Stimulated activated CD8-positive, alpha-beta memory T cell treated with anti-CD3 and anti-CD28 coated beads, Interleukin-2, amount 100 ng/mL, for 48 hours (primary cell): ENCODE measurements at regions not wholly inside any gene's neighbourhood (a gene's known extent, or its start where the extent isn't known, plus 50 kb on each side); places are given as distances from the start of the nearest gene placed in this dataset.

Source experiments
- DNase-seq, 2 donors: peaks; one replicate each; pipeline ENCODE4 v3.0.0-alpha.2; 2020; ENCODE audit warnings: low read depth in 2 of 2

DNA sequence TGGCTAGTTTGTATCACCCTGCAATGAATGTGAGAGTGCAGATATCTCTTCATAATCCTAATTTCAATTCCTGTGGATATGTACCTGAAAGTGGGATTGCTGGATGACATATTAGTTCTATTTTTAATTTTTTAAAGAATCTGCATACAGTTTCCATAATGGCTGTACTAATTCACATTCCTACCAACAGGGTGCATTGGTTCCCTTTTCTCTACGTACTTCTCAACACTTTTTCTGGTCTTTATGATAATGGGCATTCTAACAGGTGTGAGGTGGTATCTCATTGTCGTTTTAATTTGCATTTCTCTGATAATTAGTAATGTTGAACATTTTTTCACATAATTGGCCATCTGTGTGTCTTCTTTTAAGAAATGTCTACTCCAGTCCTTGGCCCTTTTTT, 927.5 kb downstream of the DTWD2 start:
- DNase-seq, result no peak

DNA sequence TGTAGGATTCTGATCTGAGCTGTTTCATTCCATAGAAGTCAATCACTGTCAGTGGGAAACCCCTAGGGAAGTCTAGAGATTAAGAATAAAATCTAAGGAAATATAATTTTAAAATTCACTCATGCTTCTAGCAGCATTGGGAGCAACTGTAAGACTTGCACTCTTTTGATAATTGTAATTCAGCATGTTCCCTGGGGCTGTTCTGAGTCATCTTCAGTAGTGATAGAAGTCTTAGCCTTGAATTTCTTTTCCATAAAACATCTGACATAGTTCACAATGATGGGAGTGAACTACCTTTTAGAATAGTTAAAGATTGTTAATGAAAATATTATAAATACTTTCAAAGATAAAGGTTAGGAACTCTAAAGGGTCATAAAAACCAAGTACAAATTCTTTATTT, 935.8 kb downstream of the DTWD2 start:
- DNase-seq, result no peak

DNA sequence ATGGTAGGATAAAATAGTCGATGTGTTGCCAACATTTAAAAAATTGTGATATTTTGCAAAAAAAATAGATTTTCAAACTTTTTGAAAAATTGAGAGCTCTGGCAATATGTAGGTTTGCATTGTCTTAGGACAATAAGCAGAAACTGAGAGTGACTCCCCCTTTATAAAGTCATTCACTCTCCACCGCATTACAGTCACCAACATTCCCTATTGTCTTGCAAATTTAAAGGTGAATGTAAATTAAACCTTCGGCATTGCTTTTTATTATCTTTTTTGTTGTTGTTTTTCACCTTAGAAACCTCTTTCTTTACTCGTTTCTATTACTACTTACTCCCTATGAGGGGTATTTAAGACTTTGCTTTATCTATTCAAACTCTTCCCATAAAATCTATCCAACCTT, 944.2 kb downstream of the DTWD2 start:
- DNase-seq, result no peak

DNA sequence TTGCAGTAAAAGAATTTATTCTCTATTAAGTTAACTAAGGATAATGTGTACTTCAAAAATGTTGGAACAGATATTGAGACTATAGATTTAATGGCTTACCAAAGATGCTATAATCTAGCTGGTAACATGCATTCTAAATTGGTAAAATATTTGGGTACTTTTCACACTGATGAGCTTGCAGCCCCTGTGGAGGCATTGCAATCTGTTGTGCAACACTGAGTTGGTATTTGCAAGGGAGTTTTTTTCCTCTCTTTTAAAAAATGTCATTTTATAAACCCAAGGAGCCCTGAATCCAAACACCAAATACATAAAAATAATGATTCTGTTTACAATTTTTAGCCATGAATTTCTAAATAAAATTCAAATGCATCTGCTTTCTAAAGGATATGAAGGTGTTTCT, 944.8 kb downstream of the DTWD2 start:
- DNase-seq, result no peak

DNA sequence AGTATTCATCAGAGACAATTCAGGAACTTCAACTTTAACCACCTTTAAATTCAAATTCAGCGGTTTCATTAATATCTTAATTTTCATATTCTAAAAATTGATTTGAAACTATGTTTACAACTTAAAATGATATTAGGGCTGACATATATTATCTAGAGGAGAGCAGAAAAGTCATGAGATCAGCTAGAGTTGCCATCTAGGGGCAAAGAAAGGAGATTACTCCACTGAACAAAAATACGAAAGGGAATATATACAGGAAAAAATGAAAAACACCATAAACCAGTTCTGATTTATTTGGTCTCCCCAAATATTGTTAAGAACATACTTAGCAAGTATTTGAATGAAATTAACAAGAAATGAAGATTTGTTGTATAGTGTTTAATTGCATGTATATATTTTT, 946.3 kb downstream of the DTWD2 start:
- DNase-seq, result no peak

DNA sequence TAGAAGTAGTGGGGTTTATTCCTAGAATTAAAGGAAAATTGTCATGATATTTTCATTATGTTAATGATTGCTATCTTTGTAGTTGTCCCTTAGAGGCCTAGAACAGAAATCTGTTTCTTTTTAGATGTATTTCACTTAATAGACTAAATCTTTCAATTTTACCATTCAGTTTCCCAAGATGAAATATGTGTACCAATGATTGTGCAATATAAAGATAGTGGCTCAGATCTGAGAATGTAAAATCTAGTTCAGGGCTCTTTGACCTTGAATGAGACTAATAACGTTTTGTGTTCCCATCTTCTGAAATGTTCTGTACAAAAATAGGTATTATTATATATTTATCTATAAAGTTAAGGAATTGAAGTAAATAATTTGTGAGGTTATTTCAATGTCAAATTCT, 947.9 kb downstream of the DTWD2 start:
- DNase-seq, result no peak

DNA sequence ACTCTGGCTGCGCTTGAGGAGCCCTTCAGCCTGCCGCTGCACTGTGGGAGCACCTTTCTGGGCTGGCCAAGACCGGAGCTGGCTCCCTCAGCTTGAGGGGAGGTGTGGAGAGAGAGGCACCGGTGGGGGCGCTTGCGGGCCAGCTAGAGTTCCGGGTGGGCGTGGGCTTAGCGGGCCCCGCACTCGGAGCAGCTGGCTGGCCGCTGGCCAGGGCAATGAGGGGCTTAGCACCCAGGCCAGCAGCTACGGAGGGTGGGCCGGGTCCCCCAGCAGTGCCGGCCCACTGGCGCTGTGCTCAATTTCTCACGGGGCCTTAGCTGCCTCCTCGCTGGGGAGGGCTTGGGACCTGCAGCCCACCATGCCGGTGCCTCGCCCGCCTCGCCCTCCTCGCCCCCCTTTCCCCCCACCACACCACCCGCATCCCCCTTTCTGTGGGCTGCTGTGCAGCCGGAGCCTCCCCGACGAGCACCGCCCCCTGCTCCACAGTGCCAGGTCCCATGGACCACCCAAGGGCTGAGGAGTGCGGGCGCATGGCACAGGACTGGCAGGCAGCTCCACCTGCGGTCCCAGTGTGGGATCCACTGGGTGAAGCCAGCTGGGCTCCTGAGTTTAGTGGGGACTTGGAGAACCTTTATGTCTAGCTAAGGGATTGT, 954.5 kb downstream of the DTWD2 start:
- no peak for DNase-seq

DNA sequence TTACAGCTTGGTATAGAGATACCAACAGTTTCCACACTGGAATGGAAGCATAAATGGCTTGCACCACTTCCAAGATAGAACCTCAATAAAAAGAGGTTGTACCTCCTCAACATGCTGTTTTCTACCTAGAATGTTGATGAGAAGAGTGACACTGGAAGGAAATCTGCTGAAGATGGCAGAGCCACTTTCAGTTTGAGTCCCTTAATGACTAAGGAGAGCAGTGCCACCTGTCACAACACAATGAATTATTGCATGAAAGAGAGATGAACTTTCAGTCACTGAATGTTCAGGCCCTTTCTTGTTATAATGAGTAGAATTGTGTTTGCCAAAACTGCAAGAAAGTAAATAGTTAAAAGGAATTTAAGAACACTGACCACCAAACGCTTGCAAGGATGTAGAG, 958.5 kb downstream of the DTWD2 start:
- DNase-seq, result no peak

DNA sequence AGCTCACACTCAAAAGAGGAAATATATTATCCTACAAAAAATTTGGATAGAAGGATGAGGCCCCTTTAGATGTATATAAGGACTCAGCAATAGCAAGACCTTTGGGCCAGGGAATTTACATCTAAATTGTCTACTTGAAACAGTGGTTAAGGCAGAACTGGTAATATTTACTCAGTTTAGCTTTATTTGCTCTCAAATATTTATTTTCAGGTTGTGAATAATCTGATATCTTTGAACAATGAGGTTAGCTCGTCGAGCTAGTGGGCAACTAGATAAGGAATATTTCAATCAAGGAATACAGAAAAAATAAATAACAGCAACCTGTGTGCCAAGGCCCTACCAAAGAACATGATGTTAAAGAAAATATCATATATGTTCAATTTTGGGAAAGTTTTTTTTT, 966.3 kb downstream of the DTWD2 start:
- DNase-seq, result no peak

DNA sequence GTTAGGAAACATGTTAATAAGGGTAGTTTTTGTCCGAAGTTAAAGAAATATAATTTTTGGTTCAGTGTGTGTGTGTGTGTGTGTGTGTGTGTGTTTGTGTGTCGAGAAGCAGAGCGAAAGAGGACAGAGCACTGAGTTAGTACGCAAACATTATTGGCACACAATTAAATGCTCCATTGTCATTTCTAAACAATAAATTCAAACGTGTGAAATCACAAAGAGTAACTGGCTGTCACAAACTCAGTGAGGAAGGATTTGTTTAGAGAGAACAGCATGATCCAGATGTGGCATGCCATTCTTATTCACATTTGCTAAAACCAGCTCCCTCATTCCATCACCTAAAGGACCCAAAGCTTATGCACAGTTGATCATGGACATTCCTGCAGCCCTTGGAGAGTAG, 970.8 kb downstream of the DTWD2 start:
- DNase-seq, result no peak

DNA sequence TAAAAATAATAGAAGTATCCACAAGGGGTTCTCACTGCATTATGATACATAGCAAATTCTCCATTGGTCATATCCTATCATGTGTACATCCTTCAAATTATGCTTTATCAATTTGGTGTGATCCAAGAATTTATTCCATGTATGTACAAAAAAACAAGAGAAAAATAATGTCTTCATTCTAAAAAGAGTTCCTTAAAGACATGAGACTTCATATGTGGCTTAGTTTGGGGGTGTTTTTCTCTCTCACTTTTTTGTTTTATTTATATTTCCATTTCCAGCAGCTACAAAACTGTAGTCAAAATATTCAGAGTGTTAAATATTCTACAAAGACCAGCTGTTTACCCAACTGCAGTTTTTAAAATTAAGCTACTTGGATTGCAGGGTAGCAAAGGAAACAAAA, 972.0 kb downstream of the DTWD2 start:
- no peak for DNase-seq

DNA sequence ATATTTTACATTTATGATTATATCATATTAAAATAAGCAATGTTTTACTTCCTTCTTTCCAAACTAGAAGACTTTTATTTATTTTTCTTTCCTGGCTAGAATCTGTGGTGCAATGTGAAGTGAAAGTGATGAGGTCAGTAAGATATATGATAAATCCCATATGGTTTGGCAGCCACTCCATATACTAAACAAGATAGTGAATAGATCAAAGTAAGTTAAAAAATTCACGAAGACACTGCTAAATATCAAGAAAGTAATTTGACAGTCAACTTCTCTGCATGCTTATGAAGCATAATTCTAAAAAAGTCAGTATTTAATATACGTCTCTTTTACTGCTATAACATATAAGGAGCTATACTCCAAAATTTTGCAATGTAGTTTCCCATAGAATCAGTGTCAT, 972.8 kb downstream of the DTWD2 start:
- no peak for DNase-seq

DNA sequence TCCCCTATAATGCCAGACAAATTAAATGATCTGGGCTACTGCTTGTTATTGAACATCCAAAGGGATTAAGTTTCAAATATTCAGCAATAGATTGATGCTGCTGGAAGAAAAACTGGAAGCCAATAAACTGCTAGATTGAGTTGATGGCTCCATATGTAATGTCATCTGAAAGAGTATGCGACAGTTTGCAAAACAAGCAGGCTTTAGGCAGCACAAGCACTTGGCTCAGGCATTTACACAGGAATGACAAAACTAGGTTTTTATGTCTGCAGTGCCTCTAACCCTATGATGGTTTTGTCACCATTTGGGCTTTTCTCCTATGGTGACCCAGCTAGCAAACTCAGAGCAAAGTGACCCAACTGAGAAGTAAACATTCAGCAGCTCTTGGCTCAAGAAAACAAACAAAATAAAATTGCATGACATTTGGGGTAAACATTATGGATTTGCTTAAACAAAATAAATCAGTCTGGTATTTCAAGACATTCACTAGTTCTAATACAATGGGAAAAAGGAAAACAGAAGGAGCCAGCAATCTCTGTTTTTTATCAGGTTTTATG, 978.5 kb downstream of the DTWD2 start:
- DNase-seq, result no peak

DNA sequence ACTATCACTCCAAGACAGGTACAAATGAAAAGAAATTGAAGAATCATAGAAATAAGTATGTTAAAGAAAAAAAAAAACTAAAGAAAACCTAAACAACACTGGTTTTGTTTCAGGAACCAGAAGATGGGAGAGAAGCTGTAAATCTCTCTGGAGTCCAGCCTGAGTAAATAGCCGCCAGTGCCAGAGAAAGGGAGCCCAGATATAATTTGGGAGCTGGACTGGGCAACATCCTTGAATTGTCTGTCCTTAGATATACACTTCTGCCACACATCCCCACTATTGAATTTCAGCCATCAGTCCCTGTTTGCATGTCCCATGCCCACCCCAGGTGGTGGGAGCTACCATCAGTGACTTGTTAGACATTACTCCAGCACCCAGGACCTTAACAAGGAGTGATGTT, 979.6 kb downstream of the DTWD2 start:
- no peak for DNase-seq

DNA sequence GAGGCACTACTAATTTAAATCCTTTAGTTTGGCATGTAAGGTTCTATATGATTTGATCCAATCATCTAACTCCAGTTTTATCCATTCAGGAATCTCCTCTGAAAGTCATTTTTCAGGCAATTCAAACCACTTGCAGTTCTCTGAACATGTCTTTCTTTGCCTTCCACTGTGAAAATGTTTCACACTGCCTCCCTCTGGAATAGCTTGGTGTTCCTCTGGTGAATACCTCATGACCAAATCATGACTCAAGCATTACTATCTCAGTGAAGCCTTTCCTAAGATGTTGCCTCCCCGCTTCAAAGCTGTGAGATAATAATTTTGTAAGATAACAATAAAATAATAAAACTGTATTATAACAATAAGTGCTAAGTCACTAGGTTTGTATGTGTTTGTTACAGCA, 981.1 kb downstream of the DTWD2 start:
- DNase-seq, result no peak

DNA sequence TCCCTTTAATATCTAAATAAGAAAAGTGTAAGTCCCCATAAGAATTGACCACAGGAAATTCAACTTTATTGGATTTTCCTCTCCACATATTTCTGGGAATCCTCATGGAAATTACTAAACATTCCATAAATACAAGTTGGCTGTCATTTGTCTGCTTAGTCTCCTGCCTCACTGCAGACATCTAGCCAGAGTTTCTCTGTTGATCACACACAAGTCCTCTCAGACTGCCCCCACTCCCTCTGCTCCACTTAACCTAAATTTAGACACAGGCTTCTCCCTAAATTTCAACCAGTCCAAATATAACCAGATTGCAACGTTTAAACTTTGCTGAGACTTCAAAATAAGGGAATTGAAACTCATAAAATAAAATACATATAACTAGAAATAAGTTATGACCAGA, 982.1 kb downstream of the DTWD2 start:
- no peak for DNase-seq

DNA sequence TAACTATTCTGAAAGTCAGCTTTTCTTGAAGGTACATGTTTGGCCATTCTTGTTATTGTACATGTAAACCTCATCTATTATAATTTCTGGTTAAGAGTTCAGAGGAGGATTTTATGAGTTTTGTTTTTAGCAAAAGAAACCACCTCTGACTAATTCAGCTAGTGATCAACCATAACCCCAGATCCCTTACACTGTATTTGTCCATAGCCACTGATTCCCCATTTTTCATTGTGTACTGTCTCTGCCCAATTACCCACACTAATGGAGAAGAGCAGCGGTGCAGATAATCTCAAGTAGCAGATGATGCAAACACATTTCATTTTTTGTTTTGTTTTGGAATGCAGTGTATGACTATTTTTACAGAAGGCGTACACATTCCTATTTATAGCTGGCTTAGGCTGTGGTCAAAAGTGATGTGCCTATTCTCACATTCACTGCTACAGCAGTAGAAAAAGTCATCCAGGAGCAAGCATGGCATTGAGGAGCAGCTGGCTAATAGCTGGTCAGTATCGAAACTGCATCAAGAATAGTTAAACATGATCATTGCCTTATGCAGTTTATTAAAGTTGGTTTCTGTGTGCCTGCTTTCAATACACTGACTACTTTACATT, 988.3 kb downstream of the DTWD2 start:
- no peak for DNase-seq

DNA sequence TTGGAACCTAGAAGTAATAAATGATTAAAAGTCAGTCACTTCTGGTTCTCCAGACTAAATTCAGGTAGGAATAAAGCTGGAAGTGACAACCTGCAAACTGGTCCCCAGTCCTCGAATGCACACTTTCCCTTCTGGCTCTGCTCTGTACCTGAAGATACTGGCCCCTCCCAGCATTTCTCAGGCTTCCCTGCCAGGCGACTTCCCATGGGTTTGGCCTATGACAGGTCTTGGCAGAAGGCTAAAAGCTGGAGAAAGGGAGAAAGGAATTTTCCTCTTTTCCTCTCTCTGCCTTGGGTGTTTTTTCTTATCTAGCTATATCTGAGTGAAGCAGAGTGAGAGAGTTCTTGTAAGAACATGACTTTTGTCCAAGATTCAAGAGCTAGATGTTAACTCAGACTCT, 1005.7 kb downstream of the DTWD2 start:
- DNase-seq, result no peak

DNA sequence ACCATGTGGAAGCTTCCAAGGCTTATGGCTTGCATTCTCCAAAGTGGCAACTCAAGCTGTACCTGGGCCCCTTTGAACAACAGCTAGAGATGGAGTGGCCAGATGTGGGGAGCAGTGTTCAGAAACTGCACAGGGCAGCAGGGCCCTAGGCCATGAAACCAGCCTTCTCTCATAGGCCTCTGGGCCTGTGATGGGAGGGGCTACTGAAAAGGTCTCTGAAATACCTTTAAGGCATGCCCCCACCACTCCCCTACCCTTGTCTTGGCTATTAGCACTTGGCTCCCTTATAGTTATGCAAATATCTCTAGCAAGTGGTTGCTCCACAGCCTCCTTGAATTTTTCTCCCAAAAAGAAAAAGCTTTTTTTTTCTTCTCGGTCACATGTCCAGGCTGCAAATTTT, 1014.6 kb downstream of the DTWD2 start:
- DNase-seq, result no peak

DNA sequence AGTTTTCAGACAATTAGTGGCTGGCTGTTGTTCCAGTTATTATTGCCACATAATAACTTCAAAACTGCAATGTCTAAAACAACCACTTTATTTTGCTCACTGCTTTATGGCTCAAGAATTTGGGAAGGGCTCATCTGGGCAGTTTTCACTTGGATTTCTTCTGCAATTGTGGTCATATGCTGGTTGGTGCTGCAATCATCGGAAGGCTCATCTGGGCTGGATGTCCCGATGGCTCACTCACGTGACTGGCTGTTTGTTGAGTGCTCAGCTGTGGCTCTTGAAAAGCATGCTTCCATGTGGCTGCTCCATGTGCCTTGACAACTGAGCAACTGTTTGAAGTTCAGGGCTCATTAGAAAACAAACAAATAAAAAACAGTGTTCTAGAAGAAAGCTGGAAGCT, 1032.5 kb downstream of the DTWD2 start:
- no peak for DNase-seq

DNA sequence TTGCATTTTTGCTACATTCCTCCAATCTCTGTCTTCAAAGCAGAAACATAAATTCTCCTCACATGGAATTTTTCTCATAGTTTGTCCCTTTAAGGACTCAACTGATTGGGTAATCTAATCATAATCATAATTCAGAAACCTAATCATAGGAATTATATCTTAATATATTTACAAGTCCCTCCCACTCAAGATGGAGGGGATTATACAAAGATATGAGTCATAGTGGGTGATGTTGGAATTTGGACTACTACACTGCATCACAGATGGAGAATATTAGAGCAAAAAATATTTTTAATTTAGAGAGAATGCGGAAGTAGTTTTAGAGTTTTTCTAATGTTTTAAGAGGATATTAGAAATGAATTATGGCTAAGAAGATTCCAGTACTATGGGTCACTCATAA, 1034.0 kb downstream of the DTWD2 start:
- DNase-seq, result no peak

DNA sequence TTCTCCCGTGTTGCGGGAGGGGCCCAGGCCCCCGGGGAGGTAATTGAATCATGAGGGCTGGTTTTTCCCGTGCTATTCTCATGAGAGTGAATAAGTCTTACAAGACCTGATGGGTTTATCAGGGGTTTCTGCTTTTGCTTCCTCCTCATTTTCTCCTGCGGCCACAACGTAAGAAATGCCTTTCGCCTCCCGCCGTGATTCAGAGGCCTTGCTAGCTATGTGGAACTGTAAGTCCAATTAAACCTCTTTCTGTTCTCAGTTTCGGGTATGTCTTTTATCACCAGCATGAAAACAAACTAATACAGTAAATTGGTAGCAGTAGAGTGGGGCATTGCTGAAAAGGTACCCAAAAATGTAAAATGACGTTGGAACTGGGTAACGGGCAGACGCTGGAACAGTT, 1035.1 kb downstream of the DTWD2 start:
- DNase-seq, result no peak

DNA sequence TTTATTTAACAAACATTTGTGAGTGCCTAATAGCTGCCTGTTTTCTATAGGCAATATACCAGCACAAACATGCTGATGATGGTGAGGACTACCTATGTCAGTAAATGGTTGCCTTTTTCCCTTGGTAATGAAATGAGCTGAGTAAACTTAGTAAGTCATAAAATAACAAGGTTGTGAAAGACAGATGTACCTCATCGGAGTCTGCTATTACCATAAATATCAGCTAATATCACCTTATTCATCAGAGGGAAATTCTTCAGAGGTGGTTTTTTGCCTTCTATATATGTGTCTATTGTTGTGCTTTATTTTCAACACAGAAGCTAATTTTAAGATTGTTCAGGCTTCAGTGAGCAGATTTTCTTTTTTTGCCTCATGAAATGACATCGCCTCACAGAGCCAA, 1040.5 kb downstream of the DTWD2 start:
- DNase-seq, result no peak

DNA sequence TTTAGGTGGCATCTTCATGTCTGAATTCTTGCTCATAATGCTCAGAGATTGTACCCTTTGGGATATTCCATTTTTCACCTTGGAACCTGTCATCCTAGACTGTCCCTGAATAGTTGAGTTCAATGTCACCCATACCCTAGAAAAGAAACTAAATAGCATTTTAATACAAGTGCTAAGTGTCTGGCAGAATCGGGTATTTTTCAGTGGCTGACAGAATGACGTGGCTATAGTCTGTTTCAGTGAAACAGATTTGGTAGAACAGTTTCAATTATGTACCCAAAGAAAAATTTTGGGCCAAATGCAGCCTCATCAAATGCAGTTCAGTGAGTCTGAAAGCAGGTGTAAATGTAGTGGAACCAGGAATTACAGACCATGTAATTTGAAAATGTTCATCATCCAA, 1041.2 kb downstream of the DTWD2 start:
- DNase-seq, result no peak
